GM23338 (cell line): ENCODE measurements at regions not wholly inside any gene's neighbourhood (a gene's known extent, or its start where the extent isn't known, plus 50 kb on each side); places are given as distances from the start of the nearest gene placed in this dataset.

ENCODE experiments used
- ATAC-seq: fragments of 200-7000 bp; cut with Tn5 transposase; 3 replicates; pipeline ENCODE4 v1.9.1; 2020
- DNase-seq: peaks from one replicate; pipeline ENCODE4 v3.0.0-alpha.2; 2015; ENCODE audit warnings: low spot score
- H2AFZ ChIP-seq: fragments of 200-600 bp; sonication (generic); 2 replicates; pipeline ENCODE4 v1.8.0; 2016; ENCODE audit warnings: antibody characterized with exemption, mild to moderate bottlenecking, moderate library complexity
- H3F3A ChIP-seq: fragments of 200-600 bp; sonication (generic); replicated peaks from 2 replicates; pipeline ENCODE4 v1.8.0; 2017; ENCODE audit warnings: antibody characterized with exemption, mixed run types, low read depth
- H3K27ac ChIP-seq: fragments of 200-600 bp; sonication (generic); 2 replicates; pipeline ENCODE4 v1.6.1; 2016; ENCODE audit warnings: low read depth
- H3K27me3 ChIP-seq: fragments of 200-600 bp; sonication (generic); 2 replicates; pipeline ENCODE4 v1.8.0; 2016; ENCODE audit warnings: mild to moderate bottlenecking, mixed run types, moderate library complexity; ENCODE audit not compliant: insufficient read depth
- H3K36me3 ChIP-seq: fragments of 200-600 bp; sonication (generic); 2 replicates; pipeline ENCODE4 v1.8.0; 2016; ENCODE audit warnings: mild to moderate bottlenecking; ENCODE audit not compliant: insufficient read depth
- H3K4me1 ChIP-seq: fragments of 200-600 bp; sonication (generic); 2 replicates; pipeline ENCODE4 v1.8.0; 2016; ENCODE audit warnings: mild to moderate bottlenecking, moderate library complexity; ENCODE audit not compliant: insufficient read depth
- H3K4me2 ChIP-seq: fragments of 200-600 bp; sonication (generic); 2 replicates; pipeline ENCODE4 v1.7.1; 2017; ENCODE audit warnings: mixed run types
- H3K4me3 ChIP-seq: fragments of 200-600 bp; sonication (generic); 2 replicates; pipeline ENCODE4 v1.6.1; 2016; ENCODE audit warnings: mixed run types
- H3K79me2 ChIP-seq: fragments of 200-600 bp; sonication (generic); replicated peaks from 2 replicates; pipeline ENCODE4 v1.8.0; 2017; ENCODE audit warnings: mild to moderate bottlenecking; ENCODE audit not compliant: insufficient read depth
- H3K9me2 ChIP-seq: fragments of 200-600 bp; sonication (generic); 2 replicates; pipeline ENCODE4 v1.8.0; 2017; ENCODE audit not compliant: insufficient read depth
- H4K20me1 ChIP-seq: fragments of 200-600 bp; sonication (generic); replicated peaks from 2 replicates; pipeline ENCODE4 v1.8.0; 2017; ENCODE audit warnings: mild to moderate bottlenecking; ENCODE audit not compliant: insufficient read depth
- H3K27ac Mint-ChIP-seq: 2 replicates; pipeline ENCODE4 v1.8.0; 2020; ENCODE audit warnings: inconsistent platforms, mild to moderate bottlenecking, moderate library complexity, mixed read lengths
- H3K27me3 Mint-ChIP-seq: 3 replicates; pipeline ENCODE4 v1.8.0; 2022; ENCODE audit warnings: low read depth, mild to moderate bottlenecking, moderate library complexity, mixed read lengths, inconsistent platforms; ENCODE audit not compliant: insufficient read depth, poor library complexity
- H3K36me3 Mint-ChIP-seq: 3 replicates; pipeline ENCODE4 v1.8.0; 2021; ENCODE audit warnings: low read depth, mild to moderate bottlenecking, inconsistent platforms, moderate library complexity, mixed read lengths
- H3K4me1 Mint-ChIP-seq: 3 replicates; pipeline ENCODE4 v1.8.0; 2020; ENCODE audit warnings: mild to moderate bottlenecking, inconsistent platforms, mixed read lengths
- H3K4me3 Mint-ChIP-seq: 3 replicates; pipeline ENCODE4 v1.8.0; 2021; ENCODE audit warnings: moderate library complexity, mild to moderate bottlenecking, inconsistent platforms, mixed read lengths
- H3K9me3 Mint-ChIP-seq: 3 replicates; pipeline ENCODE4 v1.8.0; 2020; ENCODE audit warnings: moderate library complexity, mild to moderate bottlenecking, inconsistent platforms, mixed read lengths
- CREB1 ChIP-seq: fragments of 250-450 bp; sonication (Bioruptor Pico); IDR thresholded peaks from 2 replicates; pipeline ENCODE4 v1.5.0; 2020; ENCODE audit warnings: low read depth, mild to moderate bottlenecking, moderate library complexity
- CTCF ChIP-seq, 2 experiments: fragments of 200-600 bp in 1 of 2; sonication (generic) in 1 of 2; conservative IDR thresholded peaks; 2 replicates each; pipeline versions ENCODE4 v1.5.1 to v1.6.1; 2016 to 2017; ENCODE audit warnings: antibody characterized with exemption in 2 of 2, low read depth in 2 of 2, mild to moderate bottlenecking in 2 of 2, moderate library complexity in 1 of 2
- ETS1 ChIP-seq: IDR thresholded peaks from 2 replicates; pipeline ENCODE4 v1.6.1; 2016; ENCODE audit warnings: antibody characterized with exemption
- EZH2 ChIP-seq: fragments of 200-600 bp; sonication (generic); IDR thresholded peaks from one replicate; pipeline ENCODE4 v1.8.0; 2017; ENCODE audit warnings: antibody characterized with exemption, mild to moderate bottlenecking, low read depth; ENCODE audit not compliant: unreplicated experiment
- JUNB ChIP-seq: IDR thresholded peaks from one replicate; pipeline ENCODE4 v1.6.1; 2016; ENCODE audit warnings: antibody characterized with exemption; ENCODE audit not compliant: unreplicated experiment
- POLR2AphosphoS5 ChIP-seq: IDR thresholded peaks from 2 replicates; pipeline ENCODE4 v1.6.1; 2016; ENCODE audit warnings: antibody characterized with exemption, low read depth
- ZNF462 ChIP-seq: fragments of 250-450 bp; sonication (Bioruptor Pico); IDR thresholded peaks from 2 replicates; pipeline ENCODE4 v1.5.0; 2020; ENCODE audit warnings: mild to moderate bottlenecking, moderate library complexity

GRCh38 chr10:123555616-123556015, 110.5 kb upstream of the GPR26 start (continued):
- no peak for TF ChIP-seq ZNF462 (CRISPR knock-in tag)

- no peaks in the 10 kb centered on the region for H3K9me3 Mint-ChIP-seq
- no peak overlapping the region for H3K27ac Mint-ChIP-seq
- no peaks in the 10 kb centered on the region for H3K4me1 ChIP-seq
- H3K4me2 ChIP-seq: no peak overlapping the region
- H3K36me3 Mint-ChIP-seq: no peaks in the 10 kb centered on the region
- H3K27me3 Mint-ChIP-seq: peaks cover 9% of the 10 kb centered on the region
- DNase-seq (no peak), ATAC-seq (no peak)
- H3K4me1 Mint-ChIP-seq: peaks cover 6% of the 10 kb centered on the region; the same call in 2 of the 3 replicates
- no peak overlapping the region for H2AFZ ChIP-seq
- no peaks in the 10 kb centered on the region for H3K79me2 ChIP-seq
- no peaks in the 10 kb centered on the region for H3F3A ChIP-seq
- no peaks in the 10 kb centered on the region for H3K27me3 ChIP-seq
- no peaks in the 10 kb centered on the region for H3K36me3 ChIP-seq
- H4K20me1 ChIP-seq: no peaks in the 10 kb centered on the region
- no peak overlapping the region for H3K4me3 ChIP-seq
- H3K9me2 ChIP-seq: no peaks in the 10 kb centered on the region
- no peak overlapping the region for H3K27ac ChIP-seq
- H3K4me3 Mint-ChIP-seq: no peak overlapping the region
- TF ChIP-seq ETS1 (no peak), ZNF462 (CRISPR knock-in tag) (no peak), CTCF (conservative IDR thresholded peaks at IDR 0.05; ENCODE audit: low read depth in 2 of 2) (no peak), CREB1 (CRISPR knock-in tag) (no peak), EZH2 (no peak), POLR2AphosphoS5 (no peak), JUNB (no peak)
Observed at GRCh38 chr10:123556049-123556448, 110.1 kb upstream of the GPR26 start.
